Lung (tissue), 11 donors: ENCODE measurements at regions not wholly inside any gene's neighbourhood (a gene's known extent, or its start where the extent isn't known, plus 50 kb on each side); places are given as distances from the start of the nearest gene placed in this dataset.
A peak's percentile ranks its signal among the peaks of the same experiment; 100 is the strongest.

Experiments used
- ATAC-seq: fragments of 200-7000 bp; cut with Tn5 transposase; one replicate; pipeline ENCODE4 v1.9.1; 2020; ENCODE audit warnings: moderate number of reproducible peaks; ENCODE audit not compliant: insufficient read depth, low FRiP score
- DNase-seq, 3 donors: peaks; one replicate each; pipeline ENCODE4 v3.0.0-alpha.2; 2013 to 2017
- H3K27ac ChIP-seq, 2 donors: one replicate each; pipeline ENCODE4 v1.5.1; 2013; ENCODE audit warnings: mild to moderate bottlenecking in 2 of 2, moderate library complexity in 2 of 2, control low read depth in 1 of 2, inconsistent platforms in 1 of 2, low read depth in 1 of 2, low read length in 1 of 2
- H3K27me3 ChIP-seq, 3 donors: one replicate each; pipeline ENCODE4 v1.5.1; 2013; ENCODE audit warnings: low read length in 2 of 3; ENCODE audit not compliant: control insufficient read depth in 3 of 3, insufficient read depth in 3 of 3
- H3K36me3 ChIP-seq, 4 donors: one replicate each; pipeline ENCODE4 v1.5.1; 2013; ENCODE audit warnings: low read length in 4 of 4, mild to moderate bottlenecking in 1 of 4, moderate library complexity in 1 of 4; ENCODE audit not compliant: control insufficient read depth in 4 of 4, insufficient read depth in 4 of 4
- H3K4me1 ChIP-seq, 5 donors: one replicate each; pipeline ENCODE4 v1.5.1; 2013; ENCODE audit warnings: low read length in 5 of 5, mild to moderate bottlenecking in 2 of 5, moderate library complexity in 1 of 5; ENCODE audit not compliant: control insufficient read depth in 5 of 5, insufficient read depth in 5 of 5
- H3K4me3 ChIP-seq: one replicate; pipeline ENCODE4 v1.5.1; 2013; ENCODE audit warnings: mild to moderate bottlenecking, control low read depth, moderate library complexity
- H3K9ac ChIP-seq, 2 donors: one replicate each; pipeline ENCODE4 v1.5.1; 2013; ENCODE audit warnings: low read length in 2 of 2, control low read depth in 1 of 2; ENCODE audit not compliant: insufficient read depth in 1 of 2
- H3K9me3 ChIP-seq, 4 donors: one replicate each; pipeline ENCODE4 v1.5.1; 2013; ENCODE audit warnings: low read length in 3 of 4, mild to moderate bottlenecking in 1 of 4, moderate library complexity in 1 of 4; ENCODE audit not compliant: control insufficient read depth in 4 of 4, insufficient read depth in 3 of 4
- WGBS, 2 donors: extraction: QIAGEN DNeasy Blood & Tissue Kit; methylation state at CpG; one replicate each; pipeline ENCODE4 v1.1.7; 2013; 5-methylcytosine and 5-hydroxymethylcytosine counted together
- TF ChIP-seq, protein P1 (sequence below): IDR thresholded peaks from 2 replicates; pipeline ENCODE4 v1.5.1; 2012; ENCODE audit warnings: mild to moderate bottlenecking; ENCODE audit errors: control extremely low read depth, extremely low read depth
- donor health status: control.
- donor health status: control.
- donor health status: Bipolar disorder and iron deficiency.
- donor health status: healthy.
- donor health status: DM: yes; HTN: yes; CAD: no.

GRCh38 chr2:177053038-177053437 is 159.6 kb upstream of the HNRNPA3 start:
- Histone ChIP-seq H3K27ac (no peak overlapping the region), H3K36me3 (no peaks in the 10 kb centered on the region), H3K4me3 (no peak overlapping the region), H3K27me3 (no peaks in the 10 kb centered on the region), H3K9me3 (no peaks in the 10 kb centered on the region), H3K4me1 (peaks cover 0 to 16% (median 0%) of the 10 kb centered on the region in 5 donors), H3K9ac (no peak overlapping the region)
- DNase-seq (peak in 1 of 3 donors; percentile 20), ATAC-seq (no peak)
- 67 to 90% methylated on average over 3 of the region's 3 CpGs for WGBS, 2 donors
- TF ChIP-seq, protein P1, sequence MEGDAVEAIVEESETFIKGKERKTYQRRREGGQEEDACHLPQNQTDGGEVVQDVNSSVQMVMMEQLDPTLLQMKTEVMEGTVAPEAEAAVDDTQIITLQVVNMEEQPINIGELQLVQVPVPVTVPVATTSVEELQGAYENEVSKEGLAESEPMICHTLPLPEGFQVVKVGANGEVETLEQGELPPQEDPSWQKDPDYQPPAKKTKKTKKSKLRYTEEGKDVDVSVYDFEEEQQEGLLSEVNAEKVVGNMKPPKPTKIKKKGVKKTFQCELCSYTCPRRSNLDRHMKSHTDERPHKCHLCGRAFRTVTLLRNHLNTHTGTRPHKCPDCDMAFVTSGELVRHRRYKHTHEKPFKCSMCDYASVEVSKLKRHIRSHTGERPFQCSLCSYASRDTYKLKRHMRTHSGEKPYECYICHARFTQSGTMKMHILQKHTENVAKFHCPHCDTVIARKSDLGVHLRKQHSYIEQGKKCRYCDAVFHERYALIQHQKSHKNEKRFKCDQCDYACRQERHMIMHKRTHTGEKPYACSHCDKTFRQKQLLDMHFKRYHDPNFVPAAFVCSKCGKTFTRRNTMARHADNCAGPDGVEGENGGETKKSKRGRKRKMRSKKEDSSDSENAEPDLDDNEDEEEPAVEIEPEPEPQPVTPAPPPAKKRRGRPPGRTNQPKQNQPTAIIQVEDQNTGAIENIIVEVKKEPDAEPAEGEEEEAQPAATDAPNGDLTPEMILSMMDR = no peak

DNA sequence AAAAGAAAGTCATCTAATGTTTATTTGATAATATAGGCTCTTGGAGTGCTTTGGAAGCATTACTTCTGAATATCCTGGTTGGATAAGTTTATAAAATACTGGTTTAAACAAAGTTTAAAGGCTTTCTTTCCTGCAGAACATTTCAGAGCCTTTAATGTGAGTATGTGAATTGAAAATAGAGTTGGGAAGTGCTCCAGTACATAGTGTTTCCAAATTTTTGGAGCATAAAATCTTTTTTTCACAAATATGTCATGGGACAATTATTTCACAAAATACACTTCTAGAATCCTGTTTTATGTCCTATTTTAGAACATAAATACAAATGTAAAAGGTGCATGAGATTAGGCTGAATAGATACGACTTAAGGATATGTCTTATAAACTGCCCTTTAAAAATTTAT is 158.9 kb upstream of the HNRNPA3 start:
- ATAC-seq (no peak), DNase-seq (no peak)
- H3K9ac ChIP-seq = no peak overlapping the region
- H3K4me1 ChIP-seq = peaks cover 0 to 16% (median 0%) of the 10 kb centered on the region in 5 donors
- H3K27me3 ChIP-seq = no peaks in the 10 kb centered on the region
- H3K36me3 ChIP-seq = no peaks in the 10 kb centered on the region
- 88 to 97% methylated on average over 1 of the region's 1 CpG for WGBS, 2 donors
- no peak overlapping the region for H3K27ac ChIP-seq
- H3K9me3 ChIP-seq = no peaks in the 10 kb centered on the region
- H3K4me3 ChIP-seq = no peak overlapping the region
- TF ChIP-seq, protein P1 = no peak

GRCh38 chr2:177056481-177056929 is 156.1 kb upstream of the HNRNPA3 start:
- H3K27me3 ChIP-seq = no peaks in the 10 kb centered on the region
- peak; percentile 94 to 96 (median 96) for DNase-seq

More at GRCh38 chr2:177056481-177056929, 156.1 kb upstream of the HNRNPA3 start:
- TF ChIP-seq, protein P1 = no peak
- ATAC-seq = no peak
- no peaks in the 10 kb centered on the region for H3K36me3 ChIP-seq
- no peak overlapping the region for H3K27ac ChIP-seq
- no peak overlapping the region for H3K4me3 ChIP-seq
- no peaks in the 10 kb centered on the region for H3K9me3 ChIP-seq
- peaks cover 0 to 27% (median 0%) of the 10 kb centered on the region in 5 donors for H3K4me1 ChIP-seq
- WGBS, 2 donors = 77 to 79% methylated on average over 5 of the region's 5 CpGs
- H3K9ac ChIP-seq = no peak overlapping the region
